NOMO-1 (cell line): ENCODE measurements at regions not wholly inside any gene's neighbourhood (a gene's known extent, or its start where the extent isn't known, plus 50 kb on each side); places are given as distances from the start of the nearest gene placed in this dataset.

Experiments used
- DNase-seq, 2 experiments: peaks; one replicate each; lab custom pipeline; 2025; ENCODE audit not compliant: unreplicated experiment in 2 of 2; lab: John Stamatoyannopoulos, UW

DNA sequence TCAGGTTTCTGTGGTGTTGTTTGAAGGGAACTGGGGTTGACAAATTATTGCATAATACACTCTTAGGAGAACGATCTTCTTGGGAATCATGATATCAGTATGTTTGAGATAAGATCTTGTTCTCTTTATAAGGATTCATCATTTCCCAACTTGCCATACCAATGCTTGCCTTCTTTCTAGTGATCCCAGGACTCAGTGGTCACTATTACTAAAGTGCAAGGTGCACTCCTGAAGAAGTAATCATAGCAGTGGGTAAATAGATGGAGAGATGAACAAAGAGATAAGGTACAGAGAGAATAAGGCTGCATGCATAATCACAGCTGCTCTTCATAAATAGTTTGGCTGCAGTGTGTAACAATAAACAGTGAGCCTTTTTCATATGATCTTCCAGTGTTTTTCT is 404.0 kb downstream of the DOK5 start:
- DNase-seq: no peak

- DNase-seq: no peak
These were observed 399.9 kb downstream of the DOK5 start for GRCh38 chr20:54875307-54875706.

DNA sequence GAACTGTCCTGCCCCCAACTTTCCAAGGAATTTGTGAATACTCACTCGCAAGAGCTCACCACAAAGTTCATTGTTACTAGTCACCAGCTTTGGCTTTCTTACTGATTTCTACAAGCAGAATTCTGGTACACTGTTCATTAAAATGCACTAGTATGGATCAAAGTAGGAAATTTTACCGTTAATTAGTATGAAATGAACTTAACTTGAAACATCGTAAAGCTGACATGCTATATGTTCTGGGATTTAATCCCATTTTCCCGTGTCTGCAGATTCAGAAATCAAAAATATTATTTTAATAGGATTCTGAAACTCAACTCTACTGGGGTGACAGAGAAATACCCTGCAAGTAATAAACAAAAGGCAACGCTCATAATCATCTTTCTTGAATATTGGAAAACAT is 399.3 kb downstream of the DOK5 start:
- DNase-seq: no peak

DNA sequence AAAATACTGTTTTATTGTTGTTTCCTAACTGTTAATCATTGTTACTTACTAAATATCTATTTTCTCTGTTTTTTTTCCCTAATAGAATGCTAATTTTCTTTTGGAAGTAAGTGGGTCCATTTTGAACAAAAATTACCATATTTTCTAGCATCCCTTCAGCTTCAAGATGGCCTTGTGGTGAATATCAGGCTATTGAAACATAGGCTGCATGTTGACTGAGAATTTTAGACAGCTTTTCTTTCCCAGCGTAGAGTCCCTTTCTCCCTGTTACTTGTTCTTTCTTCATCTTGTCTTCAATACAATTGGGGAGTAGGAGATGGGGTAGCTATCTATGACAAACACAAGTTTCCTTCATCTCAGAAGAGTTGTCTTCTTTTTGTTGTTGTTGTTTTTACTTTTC is 397.0 kb downstream of the DOK5 start:
- DNase-seq: no peak

- no peak for DNase-seq
These were observed 394.4 kb downstream of the DOK5 start for GRCh38 chr20:54869765-54870164.

DNA sequence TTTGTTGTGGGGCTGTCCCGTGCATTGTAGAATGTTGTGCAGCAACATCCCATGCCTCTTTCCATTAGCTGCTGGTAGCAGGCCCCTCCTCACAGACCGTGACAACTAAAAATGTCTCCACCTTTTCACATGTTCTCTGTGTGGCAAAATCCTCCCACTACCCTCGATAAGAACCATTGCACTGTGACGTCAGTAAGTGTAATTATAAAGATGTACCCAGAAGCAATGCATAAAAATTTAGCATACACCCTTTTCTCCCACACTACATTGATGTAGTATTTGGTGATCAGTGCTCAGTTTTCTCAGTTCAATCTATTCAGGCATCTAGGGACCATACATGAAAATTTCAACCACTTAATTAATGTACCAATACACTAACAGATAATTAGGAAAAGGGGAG is 389.9 kb downstream of the DOK5 start:
- DNase-seq: no peak

DNA sequence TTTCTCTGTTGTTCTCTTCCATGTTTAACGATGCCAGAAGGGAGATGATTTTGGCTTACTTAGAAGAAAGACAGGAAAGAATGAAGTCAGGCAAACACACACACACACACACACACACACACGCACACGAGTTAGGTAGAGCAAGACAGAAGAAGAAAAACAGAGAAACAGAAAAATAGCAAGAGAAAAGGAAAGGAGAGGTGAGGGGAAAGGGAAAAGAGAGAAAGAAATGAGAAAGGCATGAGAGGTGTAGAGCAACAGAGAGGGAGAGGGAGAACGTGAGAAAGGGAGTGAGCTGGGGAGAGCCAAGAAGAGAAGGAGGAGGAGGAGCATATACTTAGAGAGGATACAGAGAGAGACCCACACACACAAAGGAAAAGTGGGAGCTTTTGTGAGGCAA is 385.3 kb downstream of the DOK5 start:
- DNase-seq: no peak

- no peak for DNase-seq
These were observed 380.8 kb downstream of the DOK5 start for GRCh38 chr20:54856202-54856601.

- no peak for DNase-seq
These were observed 374.3 kb downstream of the DOK5 start for GRCh38 chr20:54849741-54850140.

GRCh38 chr20:54848984-54849538 is 373.7 kb downstream of the DOK5 start:
- DNase-seq: no peak

GRCh38 chr20:54848262-54848661 is 372.9 kb downstream of the DOK5 start:
- no peak for DNase-seq

- no peak for DNase-seq
These were observed 371.6 kb downstream of the DOK5 start for GRCh38 chr20:54846948-54847347.

DNA sequence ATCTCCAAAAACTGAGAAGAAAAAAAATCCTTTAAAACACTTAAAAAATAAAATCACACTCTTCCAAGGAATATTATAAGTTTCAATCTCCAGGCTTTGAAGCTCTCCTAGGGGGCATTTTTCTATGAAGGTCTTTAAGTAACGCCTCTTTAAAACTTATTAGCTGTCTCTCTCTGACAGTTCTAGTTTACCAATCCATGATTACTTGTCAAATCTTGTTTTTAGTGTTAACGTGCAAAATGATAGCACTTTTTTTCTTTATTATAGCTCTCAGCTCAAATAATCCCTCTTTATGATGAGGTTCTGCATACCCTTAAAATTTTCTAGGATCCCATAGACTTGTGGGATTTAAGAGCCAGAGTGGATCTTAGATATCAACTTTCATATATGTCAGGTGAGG is 369.0 kb downstream of the DOK5 start:
- no peak for DNase-seq

- DNase-seq: no peak
These were observed 368.5 kb downstream of the DOK5 start for GRCh38 chr20:54843865-54844264.

DNA sequence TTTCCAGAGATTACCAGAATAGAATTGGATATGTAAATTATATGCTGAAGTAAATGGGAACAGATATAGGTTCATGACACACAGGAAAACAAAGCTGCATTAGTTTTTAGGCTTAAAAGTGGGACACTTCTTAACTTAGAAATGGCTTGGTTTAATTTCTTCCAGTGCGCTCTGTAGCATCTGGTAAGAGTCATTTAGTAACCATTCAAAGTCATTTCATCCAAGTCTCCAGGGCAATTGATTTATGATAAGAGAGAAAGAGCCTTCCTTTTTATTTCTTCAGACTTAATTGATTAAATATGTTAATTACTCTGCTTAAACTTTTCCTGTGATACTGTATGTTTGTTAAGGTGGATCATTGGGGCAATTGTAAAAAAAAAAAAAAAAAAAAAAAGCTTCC is 368.0 kb downstream of the DOK5 start:
- no peak for DNase-seq

DNA sequence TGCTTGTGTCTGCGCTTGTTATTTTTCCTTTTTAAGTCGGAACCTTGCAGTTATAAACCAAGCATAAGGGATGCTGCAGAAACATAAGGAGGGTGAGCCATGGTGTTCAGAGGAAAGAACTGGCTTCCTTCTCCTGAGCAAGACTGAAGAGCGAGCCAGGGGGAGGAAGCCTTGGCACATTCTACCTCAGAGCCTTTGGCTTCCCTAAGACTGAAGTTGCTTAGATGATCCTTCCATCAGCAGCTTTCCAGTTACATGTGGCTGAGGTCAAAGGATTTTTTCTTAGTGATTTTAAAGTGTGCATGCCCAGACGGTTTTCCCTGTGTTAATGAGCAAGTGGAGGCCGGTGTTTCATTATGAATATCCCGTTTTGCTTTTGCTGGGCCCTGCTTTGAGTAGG is 363.8 kb downstream of the DOK5 start:
- no peak for DNase-seq

DNA sequence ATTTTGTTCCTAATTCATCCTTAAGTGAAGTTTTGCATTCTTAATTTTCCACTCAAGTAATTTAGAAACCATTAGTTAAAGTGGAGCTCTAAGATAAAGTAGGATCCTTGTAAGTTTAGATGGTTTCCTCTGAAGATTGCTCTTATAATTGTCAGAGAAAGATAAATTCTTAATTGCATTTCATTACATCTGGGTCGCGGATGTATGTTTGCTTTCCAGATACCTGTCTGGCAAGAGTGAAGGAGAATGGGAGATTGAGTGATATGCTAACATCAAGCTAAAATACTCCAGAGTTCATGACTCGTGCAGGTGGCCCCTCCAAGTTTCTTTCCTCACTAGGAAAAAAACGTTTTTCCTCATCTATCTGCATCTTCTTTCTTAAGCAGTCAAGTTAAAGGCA is 361.8 kb downstream of the DOK5 start:
- no peak for DNase-seq

DNA sequence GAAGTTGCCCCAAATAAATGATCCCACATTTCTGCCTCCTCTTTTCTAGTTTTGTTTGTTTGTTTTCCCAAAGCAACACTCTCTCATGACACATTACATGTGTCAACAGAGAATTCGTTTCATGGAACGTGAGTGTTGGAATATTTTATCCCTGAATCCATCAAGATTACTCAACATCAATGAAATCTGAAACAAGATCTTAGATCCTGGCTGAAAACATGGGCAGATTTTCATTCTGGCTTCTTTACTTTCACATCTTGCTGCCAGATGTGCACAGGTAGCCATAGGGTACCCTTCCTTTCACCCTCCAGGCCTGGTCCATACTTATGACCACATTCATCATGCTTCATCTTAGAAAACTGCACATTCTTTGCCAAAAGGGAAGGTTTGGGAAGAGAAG is 347.0 kb downstream of the DOK5 start:
- DNase-seq: no peak

- no peak for DNase-seq
These were observed 345.0 kb downstream of the DOK5 start for GRCh38 chr20:54820392-54820791.

GRCh38 chr20:54806462-54806861 is 331.1 kb downstream of the DOK5 start:
- no peak for DNase-seq

- DNase-seq: no peak
These were observed 319.5 kb downstream of the DOK5 start for GRCh38 chr20:54794874-54795273.

GRCh38 chr20:54794110-54794509 is 318.7 kb downstream of the DOK5 start:
- DNase-seq: no peak

- no peak for DNase-seq
These were observed 318.0 kb downstream of the DOK5 start for GRCh38 chr20:54793291-54793992.
